Activated CD8-positive, alpha-beta memory T cell treated with anti-CD3 and anti-CD28 coated beads for 36 hours (primary cell): ENCODE measurements at regions not wholly inside any gene's neighbourhood (a gene's known extent, or its start where the extent isn't known, plus 50 kb on each side); places are given as distances from the start of the nearest gene placed in this dataset.

ENCODE experiments used
- CTCF ChIA-PET: fragments of 350-600 bp; sonication (Branson Sonifier 250); formaldehyde crosslinking; loops from one replicate; lab custom pipeline; 2021; ENCODE audit warnings: antibody characterized with exemption; lab: Charles Lee
- POLR2A ChIA-PET: fragments of 350-600 bp; sonication (Branson Sonifier 250); formaldehyde crosslinking; loops from one replicate; lab custom pipeline; 2021; ENCODE audit warnings: antibody characterized with exemption; lab: Charles Lee

GRCh38 chrX:45274576-45274975 is 73.9 kb upstream of the DIPK2B start:
- POLR2A ChIA-PET = no interaction called here
- CTCF ChIA-PET = no interaction called here

DNA sequence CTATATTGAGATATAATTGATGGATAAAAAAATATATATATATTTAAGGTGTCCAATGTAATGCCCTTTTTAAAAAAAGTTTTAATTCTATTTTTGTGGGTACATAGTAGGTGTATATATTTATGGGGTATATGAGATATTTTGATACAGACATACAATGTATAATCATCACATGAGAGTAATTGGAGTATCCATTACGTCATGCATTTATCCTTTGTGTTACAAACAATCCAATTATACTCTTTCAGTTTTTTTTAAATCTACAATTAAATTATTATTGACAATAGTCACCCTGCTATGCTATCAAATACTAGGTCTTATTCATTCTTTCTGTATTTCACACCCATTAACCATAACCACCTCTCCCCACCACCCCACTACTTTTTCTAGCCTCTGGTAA is 66.3 kb upstream of the DIPK2B start:
- ChIA-PET CTCF (no interaction called here), POLR2A (no interaction called here)

DNA sequence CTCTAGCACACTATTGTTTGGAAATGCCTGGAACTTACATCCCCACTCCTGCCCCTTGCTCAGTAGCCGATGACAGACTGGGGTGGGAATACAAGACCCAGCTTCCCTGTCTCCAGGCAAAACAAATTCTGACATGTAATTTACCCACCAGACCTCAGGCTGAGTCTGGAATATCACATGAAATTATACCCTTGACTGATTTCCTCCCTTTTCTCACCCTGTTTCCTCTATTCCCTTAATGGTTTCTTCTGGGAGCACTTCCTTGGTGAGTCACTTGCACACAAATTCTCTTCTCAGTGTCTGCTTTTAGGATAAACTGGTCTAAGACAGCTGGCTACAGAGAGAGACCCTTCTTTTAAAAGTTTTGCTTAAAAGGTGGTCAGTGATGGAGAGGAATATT is 65.8 kb upstream of the DIPK2B start:
- ChIA-PET POLR2A (no interaction called here), CTCF (no interaction called here)

- POLR2A ChIA-PET = no interaction called here
- CTCF ChIA-PET = no interaction called here
Observed at GRCh38 chrX:45264865-45265264, 64.2 kb upstream of the DIPK2B start.

DNA sequence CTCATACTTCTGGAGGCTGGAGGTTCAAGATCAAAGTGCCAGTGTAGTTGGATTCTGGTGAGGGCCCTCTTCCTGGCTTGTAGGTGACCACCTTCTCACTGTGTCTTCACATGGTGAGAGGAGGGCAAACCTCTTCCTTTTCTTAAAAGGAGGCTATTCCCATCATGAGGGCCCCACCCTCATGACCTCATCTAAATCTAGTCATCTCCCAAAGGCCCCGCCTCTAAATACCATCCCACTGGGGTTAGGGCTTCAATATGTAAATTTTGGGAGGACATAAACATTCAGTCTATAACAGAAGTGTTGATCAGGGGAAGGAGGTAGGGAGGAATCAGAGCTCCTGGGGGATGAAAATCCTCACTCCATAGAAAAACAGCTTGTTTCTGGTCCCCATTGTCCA is 60.8 kb upstream of the DIPK2B start:
- CTCF ChIA-PET = no interaction called here
- POLR2A ChIA-PET = no interaction called here

GRCh38 chrX:45261005-45261404 is 60.3 kb upstream of the DIPK2B start:
- CTCF ChIA-PET = no interaction called here
- POLR2A ChIA-PET = no interaction called here

DNA sequence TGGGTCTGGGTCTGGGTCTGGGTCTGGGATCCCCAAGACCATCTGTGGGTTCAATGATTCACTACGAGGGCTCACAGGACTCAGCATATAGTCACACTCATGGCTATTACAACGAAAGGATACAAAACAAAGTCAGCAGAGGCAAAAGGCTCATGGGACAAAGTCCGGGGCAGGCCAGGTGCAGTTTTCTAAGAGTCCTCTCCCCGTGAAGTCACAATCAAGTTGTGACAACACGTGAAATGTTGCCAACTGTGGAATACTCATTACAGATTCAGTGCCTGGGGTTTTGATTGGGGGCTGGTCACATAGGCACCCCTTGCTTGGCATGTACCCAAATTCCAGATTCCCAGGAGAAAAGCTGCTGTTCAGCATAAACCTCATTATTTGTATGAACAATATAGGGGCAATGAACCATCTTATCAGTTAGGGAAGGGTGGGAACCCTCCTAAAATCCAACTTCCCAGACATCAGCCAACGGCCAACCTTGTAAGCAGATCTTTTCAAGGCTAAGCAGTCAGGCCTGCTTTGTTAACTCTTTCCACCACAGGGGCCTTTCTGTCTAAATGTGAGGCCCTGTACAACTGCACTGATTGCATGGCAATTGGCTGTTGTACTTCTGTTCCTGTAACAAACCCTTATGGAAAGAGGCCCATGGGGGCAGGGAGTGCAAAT is 58.2 kb upstream of the DIPK2B start:
- CTCF ChIA-PET = no interaction called here
- POLR2A ChIA-PET = no interaction called here
